KMS-11 (cell line): ENCODE measurements at regions not wholly inside any gene's neighbourhood (a gene's known extent, or its start where the extent isn't known, plus 50 kb on each side); places are given as distances from the start of the nearest gene placed in this dataset.

Experiments used
- H2AFZ ChIP-seq: fragments of 200-600 bp; sonication (generic); 2 replicates; pipeline ENCODE4 v1.6.1; 2016; ENCODE audit warnings: antibody characterized with exemption, mixed run types, low read depth
- H3K27ac ChIP-seq: fragments of 200-600 bp; sonication (generic); 2 replicates; pipeline ENCODE4 v1.6.1; 2016; ENCODE audit warnings: mild to moderate bottlenecking, mixed run types
- H3K27me3 ChIP-seq: fragments of 200-600 bp; sonication (generic); 2 replicates; pipeline ENCODE4 v1.6.1; 2017; ENCODE audit warnings: mild to moderate bottlenecking, low read depth, mixed run types, moderate library complexity; ENCODE audit not compliant: insufficient read depth
- H3K36me3 ChIP-seq: fragments of 200-600 bp; sonication (generic); 2 replicates; pipeline ENCODE4 v1.6.1; 2017; ENCODE audit warnings: mild to moderate bottlenecking, mixed run types; ENCODE audit not compliant: insufficient read depth
- H3K4me1 ChIP-seq: fragments of 200-600 bp; sonication (generic); 2 replicates; pipeline ENCODE4 v1.6.1; 2016; ENCODE audit warnings: mild to moderate bottlenecking, low read depth, mixed run types; ENCODE audit not compliant: poor library complexity, severe bottlenecking
- H3K4me2 ChIP-seq: fragments of 200-600 bp; sonication (generic); 2 replicates; pipeline ENCODE4 v1.7.0; 2016; ENCODE audit warnings: mild to moderate bottlenecking, mixed run types
- H3K4me3 ChIP-seq: fragments of 200-600 bp; sonication (generic); IDR thresholded peaks from 2 replicates; pipeline ENCODE4 v1.6.1; 2017; ENCODE audit warnings: low read depth, low read length, mixed read lengths; ENCODE audit not compliant: insufficient read depth
- H3K79me2 ChIP-seq: fragments of 200-600 bp; sonication (generic); 2 replicates; pipeline ENCODE4 v1.6.1; 2016; ENCODE audit warnings: low read depth, mixed run types; ENCODE audit not compliant: insufficient read depth
- H3K9ac ChIP-seq: fragments of 200-600 bp; sonication (generic); 2 replicates; pipeline ENCODE4 v1.6.1; 2016; ENCODE audit warnings: mild to moderate bottlenecking, mixed run types
- H4K20me1 ChIP-seq: fragments of 200-600 bp; sonication (generic); 2 replicates; pipeline ENCODE4 v1.6.1; 2016; ENCODE audit warnings: mild to moderate bottlenecking, mixed run types; ENCODE audit not compliant: insufficient read depth
- CTCF ChIP-seq: fragments of 200-600 bp; sonication (generic); conservative IDR thresholded peaks from 2 replicates; pipeline ENCODE4 v1.6.1; 2017; ENCODE audit warnings: low read depth, mild to moderate bottlenecking, antibody characterized with exemption, low read length, moderate library complexity, mixed read lengths

- no peak overlapping the region for H3K4me3 ChIP-seq
- no peaks in the 10 kb centered on the region for H3K79me2 ChIP-seq
- H3K27me3 ChIP-seq = no peaks in the 10 kb centered on the region
- no peak for TF ChIP-seq CTCF
- H2AFZ ChIP-seq = no peak overlapping the region
- H3K4me2 ChIP-seq = no peak overlapping the region
- H4K20me1 ChIP-seq = no peaks in the 10 kb centered on the region
- H3K36me3 ChIP-seq = no peaks in the 10 kb centered on the region
- no peak overlapping the region for H3K27ac ChIP-seq
- H3K9ac ChIP-seq = no peak overlapping the region
- no peaks in the 10 kb centered on the region for H3K4me1 ChIP-seq
Measured at GRCh38 chr14:76580399-76580798, 180.9 kb upstream of the VASH1 start.

GRCh38 chr14:76580967-76581366 is 180.3 kb upstream of the VASH1 start:
- Histone ChIP-seq H2AFZ (no peak overlapping the region), H3K4me3 (no peak overlapping the region), H3K79me2 (no peaks in the 10 kb centered on the region), H3K36me3 (no peaks in the 10 kb centered on the region), H3K9ac (no peak overlapping the region), H3K4me2 (no peak overlapping the region), H3K4me1 (no peaks in the 10 kb centered on the region), H3K27me3 (no peaks in the 10 kb centered on the region), H3K27ac (no peak overlapping the region), H4K20me1 (no peaks in the 10 kb centered on the region)
- TF ChIP-seq CTCF = no peak

- TF ChIP-seq CTCF = no peak
- Histone ChIP-seq H3K79me2 (no peaks in the 10 kb centered on the region), H3K4me3 (no peak overlapping the region), H3K27ac (no peak overlapping the region), H2AFZ (no peak overlapping the region), H3K27me3 (no peaks in the 10 kb centered on the region), H4K20me1 (no peaks in the 10 kb centered on the region), H3K4me2 (no peak overlapping the region), H3K4me1 (no peaks in the 10 kb centered on the region), H3K36me3 (no peaks in the 10 kb centered on the region), H3K9ac (no peak overlapping the region)
Measured at GRCh38 chr14:76581592-76581991, 179.7 kb upstream of the VASH1 start.

- Histone ChIP-seq H3K4me1 (no peaks in the 10 kb centered on the region), H3K4me3 (no peak overlapping the region), H3K27me3 (no peaks in the 10 kb centered on the region), H3K79me2 (no peaks in the 10 kb centered on the region), H4K20me1 (no peaks in the 10 kb centered on the region), H3K4me2 (no peak overlapping the region), H3K36me3 (no peaks in the 10 kb centered on the region), H3K9ac (no peak overlapping the region), H3K27ac (no peak overlapping the region), H2AFZ (no peak overlapping the region)
- no peak for TF ChIP-seq CTCF
Measured at GRCh38 chr14:76582447-76582846, 178.8 kb upstream of the VASH1 start.

GRCh38 chr14:76583174-76583573 is 178.1 kb upstream of the VASH1 start:
- Histone ChIP-seq H4K20me1 (no peaks in the 10 kb centered on the region), H3K79me2 (no peaks in the 10 kb centered on the region), H2AFZ (no peak overlapping the region), H3K27me3 (no peaks in the 10 kb centered on the region), H3K9ac (no peak overlapping the region), H3K4me1 (no peaks in the 10 kb centered on the region), H3K4me3 (no peak overlapping the region), H3K36me3 (no peaks in the 10 kb centered on the region), H3K4me2 (no peak overlapping the region), H3K27ac (no peak overlapping the region)
- no peak for TF ChIP-seq CTCF
